ENCODE measurements at regions not wholly inside any gene's neighbourhood (a gene's known extent, or its start where the extent isn't known, plus 50 kb on each side); places are given as distances from the start of the nearest gene placed in this dataset.
"Not testable (repeated sequence)": the region's sequence is repeated elsewhere in the genome, so short reads cannot be mapped to it uniquely, and the experiment has no call there.

DNA sequence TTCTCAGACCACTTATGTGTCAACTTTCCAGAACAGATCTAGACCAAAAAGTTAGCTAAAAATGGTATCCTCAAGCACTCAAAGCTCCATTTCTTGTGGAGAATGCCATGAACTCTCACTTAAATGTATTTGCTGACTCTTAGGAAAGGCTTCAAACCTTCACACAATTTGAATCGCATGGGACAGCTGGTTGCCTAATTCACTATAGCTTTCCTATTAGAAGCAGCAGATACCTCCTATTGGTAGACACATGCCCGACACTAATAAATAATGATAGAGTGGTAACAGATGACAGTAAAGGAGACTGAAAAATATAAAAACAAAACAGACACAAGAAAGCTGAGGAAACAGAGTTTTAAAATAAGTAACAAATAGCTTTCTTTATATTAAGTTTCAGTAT lies 818.5 kb downstream of the XPNPEP1 start:
- no peak for DNase-seq (ENCODE audit: extremely low spot score)
- H3K36me3 ChIP-seq (ENCODE audit: insufficient read depth): no peaks in the 10 kb centered on the region
- H3K4me3 ChIP-seq (ENCODE audit: low read depth, low read length): no peak overlapping the region
- no peak overlapping the region for H3K27ac ChIP-seq (ENCODE audit: low read depth)
- WGBS: 97% methylated on average over 2 of the region's 2 CpGs
- H3K4me1 ChIP-seq (ENCODE audit: insufficient read depth): no peaks in the 10 kb centered on the region

DNA sequence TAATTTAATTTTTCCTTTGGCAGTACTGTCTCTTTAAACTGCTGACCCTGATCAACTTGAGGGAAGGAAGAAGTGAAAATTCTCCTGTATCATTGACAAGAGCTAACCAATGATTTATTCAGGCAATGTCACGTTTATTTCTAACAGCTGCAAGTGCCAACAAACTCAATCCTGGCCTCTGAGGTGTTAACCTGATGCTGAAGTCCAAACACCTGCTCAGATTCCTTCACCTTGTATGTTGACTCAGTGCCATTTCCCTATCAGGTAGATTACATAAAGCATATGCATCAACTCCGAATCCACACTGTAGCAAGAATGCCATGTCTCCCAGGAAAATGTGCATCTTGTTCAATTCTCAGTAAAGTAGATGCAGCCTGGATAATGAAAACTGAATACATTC lies 820.0 kb downstream of the XPNPEP1 start:
- Histone ChIP-seq H3K4me1 (ENCODE audit: insufficient read depth) (no peaks in the 10 kb centered on the region), H3K36me3 (ENCODE audit: insufficient read depth) (no peaks in the 10 kb centered on the region)
- WGBS: 69% methylated on average over 2 of the region's 2 CpGs

DNA sequence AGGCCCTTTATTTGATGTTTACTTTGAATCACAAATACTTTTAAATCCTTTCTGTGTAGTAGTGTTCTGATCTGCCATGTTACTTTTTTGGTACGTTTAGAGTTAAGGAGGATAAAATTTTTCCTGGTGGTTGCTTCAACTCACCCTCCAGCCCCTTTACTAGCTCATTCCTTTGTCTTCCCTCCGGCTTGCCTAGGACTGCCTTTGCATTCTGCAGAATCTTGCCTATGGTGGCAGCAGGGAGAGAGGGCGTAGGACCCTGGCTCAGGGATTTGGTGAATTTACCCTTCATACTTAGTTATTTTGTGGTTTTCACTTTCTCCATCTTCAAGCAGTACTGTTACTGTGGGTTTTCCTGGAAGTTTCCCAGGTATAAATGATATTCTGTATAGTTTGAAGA lies 833.5 kb downstream of the XPNPEP1 start:
- WGBS: 51% methylated on average over 3 of the region's 3 CpGs
- Histone ChIP-seq H3K4me1 (ENCODE audit: insufficient read depth) (no peaks in the 10 kb centered on the region), H3K4me3 (ENCODE audit: low read depth, low read length) (no peak overlapping the region), H3K27ac (ENCODE audit: low read depth) (no peak overlapping the region), H3K36me3 (ENCODE audit: insufficient read depth) (no peaks in the 10 kb centered on the region)
- no peak for DNase-seq (ENCODE audit: extremely low spot score)

More for the DNA sequence above, 820.0 kb downstream of the XPNPEP1 start:
- Histone ChIP-seq H3K4me3 (ENCODE audit: low read depth, low read length) (no peak overlapping the region), H3K27ac (ENCODE audit: low read depth) (no peak overlapping the region)
- DNase-seq (ENCODE audit: extremely low spot score): no peak

DNA sequence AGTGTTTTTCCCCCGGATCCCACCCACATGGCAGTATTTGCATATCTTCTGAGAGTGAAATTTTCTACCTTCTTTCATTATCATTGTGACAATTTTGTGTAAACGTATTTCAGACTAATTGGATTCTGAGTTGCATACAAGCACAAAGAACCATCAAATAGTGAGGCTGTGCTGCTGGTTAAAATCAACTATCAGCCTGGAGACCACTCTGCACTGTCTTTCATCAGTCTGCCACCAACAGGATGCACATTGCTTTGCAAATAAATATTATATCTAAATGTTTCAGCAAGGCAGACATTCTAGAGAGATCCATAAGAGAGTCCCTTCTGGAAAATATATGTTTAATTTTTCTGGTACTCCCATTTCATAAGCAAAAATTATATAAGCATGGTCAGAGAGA lies 851.8 kb downstream of the XPNPEP1 start:
- H3K4me1 ChIP-seq (ENCODE audit: insufficient read depth): no peaks in the 10 kb centered on the region
- no peak overlapping the region for H3K4me3 ChIP-seq (ENCODE audit: low read depth, low read length)
- no peak for DNase-seq (ENCODE audit: extremely low spot score)
- no peaks in the 10 kb centered on the region for H3K36me3 ChIP-seq (ENCODE audit: insufficient read depth)
- no peak overlapping the region for H3K27ac ChIP-seq (ENCODE audit: low read depth)
- WGBS: 35% methylated on average over 2 of the region's 2 CpGs

DNA sequence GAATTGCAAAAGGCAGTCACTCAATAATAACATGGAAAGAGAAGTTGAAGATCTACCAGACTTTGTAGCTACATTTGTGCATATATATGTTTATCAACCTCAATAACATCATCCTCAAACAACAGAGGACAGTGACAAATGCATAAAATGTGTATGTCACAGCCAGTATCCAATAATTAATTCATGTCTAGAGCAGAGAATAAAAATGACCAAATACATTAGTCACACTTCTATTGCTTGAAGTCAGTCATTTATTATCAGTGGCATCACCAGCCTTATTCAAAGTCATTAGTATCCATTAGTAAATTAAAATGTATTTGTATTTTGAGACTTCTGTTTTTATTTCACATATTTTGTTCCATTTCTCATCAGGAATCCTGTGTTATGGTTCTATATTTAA lies 852.8 kb downstream of the XPNPEP1 start:
- DNase-seq (ENCODE audit: extremely low spot score): no peak
- Histone ChIP-seq H3K36me3 (ENCODE audit: insufficient read depth) (no peaks in the 10 kb centered on the region), H3K27ac (ENCODE audit: low read depth) (no peak overlapping the region), H3K4me3 (ENCODE audit: low read depth, low read length) (no peak overlapping the region), H3K4me1 (ENCODE audit: insufficient read depth) (no peaks in the 10 kb centered on the region)

DNA sequence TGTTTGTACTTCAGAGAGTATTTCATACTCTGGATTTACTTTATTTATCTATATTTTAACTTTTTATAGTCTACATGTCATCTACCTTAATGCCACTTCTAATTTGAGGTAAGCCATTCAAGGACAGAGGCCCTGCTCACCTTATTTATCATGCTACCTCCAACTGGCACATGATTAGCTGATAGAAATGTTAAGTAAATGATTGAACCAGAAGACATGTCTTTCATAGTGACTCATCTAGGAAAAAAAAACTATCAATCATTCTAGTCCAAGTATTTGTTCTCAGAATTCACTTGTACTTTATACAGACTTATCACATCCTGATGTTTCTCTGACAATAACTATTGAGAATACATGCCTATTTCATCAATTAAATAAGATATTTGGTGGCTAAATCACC lies 856.3 kb downstream of the XPNPEP1 start:
- H3K4me1 ChIP-seq (ENCODE audit: insufficient read depth): no peaks in the 10 kb centered on the region
- no peak overlapping the region for H3K27ac ChIP-seq (ENCODE audit: low read depth)
- H3K36me3 ChIP-seq (ENCODE audit: insufficient read depth): no peaks in the 10 kb centered on the region
- no peak overlapping the region for H3K4me3 ChIP-seq (ENCODE audit: low read depth, low read length)
- no peak for DNase-seq (ENCODE audit: extremely low spot score)

DNA sequence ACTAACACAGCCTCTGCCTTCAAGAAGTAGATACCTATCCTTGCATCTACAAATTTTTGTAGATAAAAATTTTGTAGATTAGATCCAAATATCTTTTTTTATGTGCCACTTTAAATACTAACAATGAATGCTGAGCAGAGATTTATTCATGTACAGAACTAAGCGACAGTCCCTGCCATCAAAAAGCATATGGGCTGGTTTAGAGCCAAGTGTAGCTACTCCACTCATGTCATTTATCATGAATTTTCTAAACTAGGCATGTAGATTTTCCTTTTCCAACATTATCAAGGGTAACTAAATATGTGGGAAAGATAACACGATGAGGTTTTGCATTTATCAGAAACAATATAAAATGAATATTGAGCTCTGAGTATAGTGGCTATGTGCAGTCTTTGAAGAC lies 857.5 kb downstream of the XPNPEP1 start:
- Histone ChIP-seq H3K4me3 (ENCODE audit: low read depth, low read length) (no peak overlapping the region), H3K27ac (ENCODE audit: low read depth) (no peak overlapping the region), H3K4me1 (ENCODE audit: insufficient read depth) (no peaks in the 10 kb centered on the region), H3K36me3 (ENCODE audit: insufficient read depth) (no peaks in the 10 kb centered on the region)
- WGBS: 56% methylated on average over 2 of the region's 2 CpGs
- no peak for DNase-seq (ENCODE audit: extremely low spot score)

DNA sequence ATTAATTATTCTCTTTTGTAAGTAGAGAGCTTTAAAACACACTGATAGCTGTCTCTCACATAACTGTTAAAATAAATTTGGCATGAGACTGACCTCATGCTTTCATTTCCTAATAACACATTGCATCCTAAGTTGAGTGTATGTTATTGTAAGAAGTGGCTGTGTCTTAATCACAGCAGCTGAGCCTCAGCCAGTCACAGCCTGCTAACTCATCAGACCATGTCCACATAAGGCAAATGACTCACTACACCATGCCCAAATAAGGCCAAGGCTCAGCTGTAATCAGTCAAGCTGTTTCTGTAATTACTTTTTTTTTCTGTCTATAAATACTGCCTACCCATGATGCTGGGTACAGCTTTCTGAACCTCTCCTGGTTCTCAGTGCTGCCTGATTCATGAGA lies 860.9 kb downstream of the XPNPEP1 start:
- Histone ChIP-seq H3K4me3 (ENCODE audit: low read depth, low read length) (no peak overlapping the region), H3K4me1 (ENCODE audit: insufficient read depth) (no peaks in the 10 kb centered on the region), H3K27ac (ENCODE audit: low read depth) (no peak overlapping the region), H3K36me3 (ENCODE audit: insufficient read depth) (no peaks in the 10 kb centered on the region)
- DNase-seq (ENCODE audit: extremely low spot score): no peak

DNA sequence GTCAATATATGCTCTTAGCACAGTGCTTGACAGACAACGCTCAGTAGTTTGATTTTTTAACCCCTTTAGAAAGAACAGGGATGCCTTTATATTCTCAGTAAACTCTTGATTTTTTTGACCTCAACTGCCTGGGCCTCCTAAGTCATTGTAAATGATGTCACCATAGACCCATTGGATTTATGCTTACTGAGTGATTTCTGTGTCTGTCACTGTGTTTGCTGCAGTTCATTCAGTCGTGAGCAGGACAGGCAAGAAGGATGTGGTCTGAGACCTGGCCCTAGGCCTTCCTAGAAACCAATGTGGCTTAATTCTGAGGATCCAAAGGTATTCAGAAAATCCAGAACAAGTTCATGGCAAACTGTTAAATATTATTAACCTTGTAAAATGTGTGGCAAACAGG lies 868.1 kb downstream of the XPNPEP1 start:
- no peak for DNase-seq (ENCODE audit: extremely low spot score)
- WGBS: 85% methylated on average over 2 of the region's 2 CpGs
- Histone ChIP-seq H3K4me3 (ENCODE audit: low read depth, low read length) (no peak overlapping the region), H3K27ac (ENCODE audit: low read depth) (no peak overlapping the region), H3K36me3 (ENCODE audit: insufficient read depth) (no peaks in the 10 kb centered on the region), H3K4me1 (ENCODE audit: insufficient read depth) (no peaks in the 10 kb centered on the region)

DNA sequence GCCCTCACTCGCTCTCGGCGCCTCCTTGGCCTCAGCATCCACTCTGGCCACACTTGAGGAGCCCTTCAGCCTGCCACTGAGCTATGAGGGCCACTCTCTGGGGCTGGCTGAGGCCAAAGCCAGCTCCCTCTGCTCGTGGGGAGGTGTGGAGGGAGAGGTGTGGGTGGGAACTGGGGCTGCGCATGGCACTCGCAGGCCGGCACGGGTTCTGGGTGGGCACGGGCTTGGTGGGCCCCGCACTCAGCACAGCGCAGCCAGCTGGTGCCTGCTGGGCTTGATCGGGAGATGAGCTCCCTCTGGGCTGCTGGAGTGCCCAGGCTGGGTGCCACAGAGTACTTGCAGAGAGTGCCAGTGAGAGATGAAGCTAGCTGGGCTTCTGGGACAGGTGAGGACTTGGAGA lies 875.5 kb downstream of the XPNPEP1 start:
- H3K36me3 ChIP-seq (ENCODE audit: insufficient read depth): no peaks in the 10 kb centered on the region
- no peak overlapping the region for H3K4me3 ChIP-seq (ENCODE audit: low read depth, low read length)
- DNase-seq (ENCODE audit: extremely low spot score): no peak
- H3K4me1 ChIP-seq (ENCODE audit: insufficient read depth): no peaks in the 10 kb centered on the region
- no peak overlapping the region for H3K27ac ChIP-seq (ENCODE audit: low read depth)
- 94% methylated on average over 12 of the region's 12 CpGs for WGBS

DNA sequence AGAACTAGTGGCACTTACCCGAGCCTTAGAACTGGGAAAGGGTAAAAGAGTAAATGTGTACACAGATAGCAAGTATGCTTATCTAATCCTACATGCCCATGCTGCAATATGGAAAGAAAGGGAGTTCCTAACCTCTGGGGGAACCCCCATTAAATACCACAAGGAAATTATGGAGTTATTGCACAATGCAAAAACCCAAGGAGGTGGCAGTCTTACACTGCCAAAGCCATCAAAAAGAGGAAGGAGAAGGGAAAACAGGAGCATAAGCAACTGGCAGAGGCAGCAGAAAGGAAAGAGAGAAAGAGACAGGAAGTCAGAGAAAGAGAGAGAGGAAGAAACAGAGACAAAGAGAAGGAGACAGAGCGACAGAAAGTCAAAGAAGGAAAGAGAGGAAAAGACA lies 876.9 kb downstream of the XPNPEP1 start:
- WGBS: 83% methylated on average over 2 of the region's 2 CpGs
- H3K36me3 ChIP-seq (ENCODE audit: insufficient read depth); H3K4me3 ChIP-seq (ENCODE audit: low read depth, low read length); H3K4me1 ChIP-seq (ENCODE audit: insufficient read depth); H3K27ac ChIP-seq (ENCODE audit: low read depth); DNase-seq (ENCODE audit: extremely low spot score): not testable (repeated sequence)

DNA sequence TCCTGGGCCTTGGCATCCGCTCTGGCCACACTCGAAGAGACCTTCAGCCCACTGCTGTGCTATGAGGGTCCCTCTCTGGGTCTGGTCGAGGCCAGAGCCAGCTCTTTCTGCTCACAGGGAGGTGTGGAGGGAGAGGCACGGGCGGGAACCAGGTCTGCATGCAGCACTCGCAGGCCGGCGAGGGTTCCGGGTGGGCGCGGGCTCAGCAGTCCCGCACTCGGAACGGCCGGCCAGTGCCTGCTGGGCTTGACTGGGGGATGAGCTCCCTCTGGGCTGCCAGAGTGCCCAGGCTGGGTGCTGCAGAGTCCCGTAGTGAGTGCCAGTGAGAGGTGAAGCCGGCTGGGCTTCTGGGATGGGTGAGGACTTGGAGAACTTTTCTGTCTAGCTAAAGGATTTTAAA lies 882.7 kb downstream of the XPNPEP1 start:
- Histone ChIP-seq H3K27ac (ENCODE audit: low read depth) (no peak overlapping the region), H3K36me3 (ENCODE audit: insufficient read depth) (no peaks in the 10 kb centered on the region), H3K4me3 (ENCODE audit: low read depth, low read length) (no peak overlapping the region), H3K4me1 (ENCODE audit: insufficient read depth) (no peaks in the 10 kb centered on the region)
- WGBS: 96% methylated on average over 17 of the region's 17 CpGs
- no peak for DNase-seq (ENCODE audit: extremely low spot score)

DNA sequence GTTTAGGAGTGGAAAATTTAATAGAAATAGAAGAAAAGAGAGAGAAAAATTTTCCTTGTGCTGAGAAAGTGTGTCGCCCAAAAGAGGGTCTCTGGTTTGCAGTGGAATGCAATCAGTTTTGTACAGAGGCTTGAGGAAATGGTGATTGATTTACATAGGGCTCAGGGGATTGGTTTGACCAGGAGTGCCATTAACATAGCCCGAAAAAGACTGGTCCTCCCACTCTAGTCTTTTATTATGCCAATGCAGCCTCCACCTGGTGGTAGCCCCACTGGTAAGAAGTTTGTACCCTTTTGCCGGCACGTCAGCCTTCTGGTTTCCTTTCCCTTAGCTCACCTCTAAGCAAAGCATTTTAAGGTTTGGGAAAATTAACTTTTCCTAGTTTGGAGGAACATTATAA lies 885.3 kb downstream of the XPNPEP1 start:
- H3K4me3 ChIP-seq (ENCODE audit: low read depth, low read length): no peak overlapping the region
- WGBS: 91% methylated on average over 4 of the region's 4 CpGs
- no peaks in the 10 kb centered on the region for H3K4me1 ChIP-seq (ENCODE audit: insufficient read depth)
- H3K27ac ChIP-seq (ENCODE audit: low read depth): no peak overlapping the region
- no peaks in the 10 kb centered on the region for H3K36me3 ChIP-seq (ENCODE audit: insufficient read depth)
- no peak for DNase-seq (ENCODE audit: extremely low spot score)

DNA sequence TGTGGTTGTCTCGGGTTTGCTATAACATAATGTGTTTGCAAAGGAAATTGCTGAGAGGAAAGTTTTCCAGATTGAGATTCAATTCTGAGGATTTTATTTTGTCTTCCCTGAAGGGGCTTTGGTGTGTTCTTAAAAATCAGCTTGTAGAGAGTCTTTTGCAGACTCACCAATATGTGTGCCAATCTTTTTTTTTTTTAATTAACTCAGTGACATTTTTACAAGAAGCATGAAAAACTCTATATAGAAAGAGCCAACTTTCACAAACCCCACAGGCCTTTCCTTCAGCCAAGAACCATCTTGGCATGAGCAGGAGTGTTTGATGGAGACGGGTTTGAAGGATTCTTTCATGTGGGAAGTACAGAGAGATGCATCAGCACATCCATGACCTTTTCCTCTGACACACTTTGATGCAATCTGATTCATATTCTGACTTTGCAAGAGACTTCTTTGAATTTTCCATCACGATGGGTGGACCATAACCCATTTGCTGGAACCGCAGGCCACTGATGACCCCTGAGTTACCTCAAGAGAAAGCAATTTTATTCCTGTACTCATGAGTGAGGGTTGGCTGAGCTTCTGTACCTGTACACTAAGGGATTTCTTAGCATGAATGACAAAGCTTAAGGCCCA lies 892.6 kb downstream of the XPNPEP1 start:
- H3K4me3 ChIP-seq (ENCODE audit: low read depth, low read length): no peak overlapping the region
- WGBS: 58% methylated on average over 4 of the region's 4 CpGs
- DNase-seq (ENCODE audit: extremely low spot score): no peak
- H3K36me3 ChIP-seq (ENCODE audit: insufficient read depth): no peaks in the 10 kb centered on the region
- no peak overlapping the region for H3K27ac ChIP-seq (ENCODE audit: low read depth)
- H3K4me1 ChIP-seq (ENCODE audit: insufficient read depth): no peaks in the 10 kb centered on the region

DNA sequence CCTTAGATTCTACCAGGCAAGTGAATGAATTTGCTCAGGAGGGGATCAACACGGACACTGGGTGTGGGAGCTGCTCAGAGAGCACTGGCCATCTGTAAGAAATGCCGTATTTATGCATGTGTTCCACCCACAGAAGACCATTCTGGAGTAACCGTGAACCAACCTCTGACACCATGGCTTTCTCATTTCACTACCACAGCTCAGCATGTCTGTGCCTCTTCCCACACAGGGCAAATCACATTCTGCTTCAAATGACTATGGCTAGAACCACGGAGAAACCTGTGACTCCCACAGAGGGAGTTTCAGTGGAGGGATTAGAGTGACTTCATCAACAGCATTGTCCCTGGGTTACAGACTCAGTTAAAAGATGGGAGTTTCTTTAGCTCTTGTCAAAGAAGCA lies 893.4 kb downstream of the XPNPEP1 start:
- H3K4me1 ChIP-seq (ENCODE audit: insufficient read depth): no peaks in the 10 kb centered on the region
- no peak for DNase-seq (ENCODE audit: extremely low spot score)
- no peaks in the 10 kb centered on the region for H3K36me3 ChIP-seq (ENCODE audit: insufficient read depth)
- 71% methylated on average over 4 of the region's 4 CpGs for WGBS
- H3K27ac ChIP-seq (ENCODE audit: low read depth): no peak overlapping the region
- H3K4me3 ChIP-seq (ENCODE audit: low read depth, low read length): no peak overlapping the region

Measured in urinary bladder (tissue), 3 donors.